ENCODE measurements at regions not wholly inside any gene's neighbourhood (a gene's known extent, or its start where the extent isn't known, plus 50 kb on each side); places are given as distances from the start of the nearest gene placed in this dataset.

GRCh38 chr18:46247942-46248341 lies 143.8 kb downstream of the HAUS1 start:
- TF ChIP-seq CTCF (IDR thresholded peaks at IDR 0.05) (no peak), POLR2A (IDR thresholded peaks at IDR 0.05) (no peak)
